HG02642 (cell line): ENCODE measurements at regions not wholly inside any gene's neighbourhood (a gene's known extent, or its start where the extent isn't known, plus 50 kb on each side); places are given as distances from the start of the nearest gene placed in this dataset.
"Not testable (repeated sequence)": the region's sequence is repeated elsewhere in the genome, so short reads cannot be mapped to it uniquely, and the experiment has no call there.

Experiments
- ATAC-seq: cut with Tn5 transposase; IDR thresholded peaks from one replicate; pipeline ENCODE4 v1.9.1; 2021; ENCODE audit warnings: mild to moderate bottlenecking; ENCODE audit not compliant: unreplicated experiment, poor library complexity

DNA sequence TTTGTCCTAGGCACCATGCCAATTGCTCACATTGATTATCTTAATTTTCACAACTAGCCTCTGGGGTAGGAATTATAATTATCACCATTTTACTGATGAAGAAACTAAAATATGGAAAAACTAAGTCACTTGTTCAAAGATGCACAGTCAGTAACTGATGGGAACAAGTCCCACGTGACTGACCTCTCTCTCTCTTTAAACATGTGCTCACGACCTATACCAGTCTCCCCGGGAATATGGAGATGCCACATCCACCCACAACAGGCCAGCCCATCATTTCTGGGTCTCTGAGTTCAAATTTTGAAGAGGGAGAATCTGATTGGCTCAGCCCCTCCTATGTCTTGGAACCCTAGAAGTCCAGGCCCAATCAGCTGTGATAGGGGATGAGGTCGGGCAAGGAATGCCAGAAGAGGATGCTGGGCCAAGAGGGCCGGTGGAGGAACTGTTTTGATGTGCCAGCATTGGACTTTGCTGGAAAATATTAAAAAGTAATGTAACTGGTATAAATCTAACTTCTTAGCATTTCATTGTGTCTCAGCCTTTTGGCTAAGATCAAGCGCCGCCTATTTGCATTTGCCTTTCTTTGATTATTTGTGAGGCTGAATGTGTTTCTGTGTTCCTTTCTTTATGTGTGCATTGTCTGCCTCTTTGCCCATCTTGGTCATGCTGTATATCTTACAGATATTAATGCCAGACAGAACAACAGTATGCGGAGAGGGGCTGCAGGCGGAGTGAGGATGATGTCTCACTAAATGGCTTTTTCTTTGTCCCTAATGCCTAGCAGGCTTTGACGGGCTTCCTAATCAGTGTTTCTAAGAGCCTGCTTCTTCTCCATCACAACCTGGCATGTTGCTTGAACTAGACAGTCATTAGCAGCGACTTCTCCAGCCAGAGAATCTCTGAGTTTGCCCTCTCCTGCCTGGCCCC, 126.6 kb downstream of the VEGFA start:
- ATAC-seq, result no peak

DNA sequence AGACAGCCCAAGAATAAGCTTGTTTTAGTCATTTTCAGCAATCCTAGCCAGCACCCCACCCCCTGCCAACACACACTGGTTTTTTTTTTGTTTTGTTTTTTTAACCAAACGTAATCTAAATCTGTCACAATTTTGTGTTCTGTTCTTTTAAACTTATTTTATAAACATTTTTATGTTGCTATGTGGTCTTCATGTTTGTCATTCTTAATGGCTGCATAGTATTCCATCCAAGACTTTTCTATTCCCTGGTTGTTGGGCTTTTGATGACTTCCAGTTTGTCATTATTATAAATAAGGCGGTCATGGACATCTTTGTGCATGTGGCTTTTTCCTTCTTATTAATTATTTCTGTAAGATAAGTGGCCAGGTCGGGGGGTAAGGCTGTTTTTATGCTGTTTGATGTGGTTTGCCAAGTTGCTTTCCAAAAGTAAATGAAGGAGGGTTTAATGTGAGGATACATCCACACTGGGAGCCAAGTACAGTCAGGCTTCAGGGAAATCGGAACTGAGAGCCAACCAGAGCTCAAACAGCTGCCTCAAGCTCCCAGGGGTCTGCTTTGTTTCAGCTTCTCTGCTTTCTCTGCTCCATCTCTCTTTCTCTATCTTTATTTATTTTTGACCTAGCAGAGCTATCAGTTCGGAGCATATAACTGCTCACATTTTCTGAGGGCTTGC, 125.8 kb downstream of the VEGFA start:
- no peak for ATAC-seq

DNA sequence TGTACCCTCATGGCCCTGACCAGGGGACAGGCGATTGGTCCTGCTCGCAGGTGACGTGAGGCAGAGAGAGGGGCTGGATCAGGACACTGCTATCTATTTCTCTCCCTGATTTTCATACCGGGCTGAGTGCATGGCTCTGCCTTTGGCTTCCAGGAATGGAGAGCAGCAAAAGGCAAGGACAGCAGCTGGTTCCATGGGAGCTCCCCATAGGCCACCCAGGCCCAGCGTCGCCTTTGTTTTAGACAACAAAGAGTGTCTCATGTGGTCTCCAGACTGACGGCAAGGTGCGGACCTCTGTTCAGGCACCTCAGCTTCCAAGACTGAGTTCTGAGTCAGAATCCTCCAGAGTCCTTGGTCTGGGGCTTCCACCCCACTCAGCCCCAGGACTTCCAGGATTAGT, 123.1 kb downstream of the VEGFA start:
- ATAC-seq, result no peak

DNA sequence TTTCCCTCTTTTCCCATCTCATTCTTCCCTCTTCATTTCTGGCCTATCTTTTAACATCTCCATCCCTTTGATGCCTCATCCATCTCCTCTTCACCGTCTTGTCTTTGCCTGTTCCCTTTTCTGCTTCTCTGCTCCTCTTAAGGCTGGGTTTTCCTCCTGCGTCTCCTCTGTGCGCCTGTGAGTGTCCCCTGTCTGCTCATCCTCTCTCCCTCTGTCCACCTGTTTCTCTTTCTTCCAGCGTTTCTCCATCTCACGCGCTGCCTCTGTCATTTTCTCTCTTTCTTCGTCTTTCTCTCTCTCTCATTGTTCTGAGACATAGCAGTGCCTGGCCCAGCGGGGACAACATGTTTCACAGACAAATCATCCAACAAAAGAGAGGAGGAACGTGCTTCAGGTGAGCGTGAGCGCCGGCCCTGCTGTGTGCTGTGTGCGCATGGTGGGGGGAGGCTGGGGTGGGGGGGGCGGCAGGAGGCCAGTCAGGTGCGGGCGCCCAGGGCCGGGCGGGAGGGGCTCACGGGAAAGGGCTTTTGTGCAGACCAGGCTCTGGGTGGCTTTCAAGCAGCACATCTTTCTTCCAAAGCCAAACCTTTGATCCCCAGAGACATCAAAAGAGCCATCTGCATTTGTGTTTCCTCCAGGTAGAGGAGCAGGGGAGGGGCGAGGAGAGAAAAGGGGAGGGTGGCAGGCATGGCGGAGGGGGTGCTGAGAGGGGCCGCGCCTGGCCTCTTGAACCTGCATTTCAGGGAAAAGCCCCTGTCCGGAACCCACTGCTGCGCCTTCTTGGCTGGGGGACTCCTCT, 121.3 kb downstream of the VEGFA start:
- ATAC-seq, result no peak

DNA sequence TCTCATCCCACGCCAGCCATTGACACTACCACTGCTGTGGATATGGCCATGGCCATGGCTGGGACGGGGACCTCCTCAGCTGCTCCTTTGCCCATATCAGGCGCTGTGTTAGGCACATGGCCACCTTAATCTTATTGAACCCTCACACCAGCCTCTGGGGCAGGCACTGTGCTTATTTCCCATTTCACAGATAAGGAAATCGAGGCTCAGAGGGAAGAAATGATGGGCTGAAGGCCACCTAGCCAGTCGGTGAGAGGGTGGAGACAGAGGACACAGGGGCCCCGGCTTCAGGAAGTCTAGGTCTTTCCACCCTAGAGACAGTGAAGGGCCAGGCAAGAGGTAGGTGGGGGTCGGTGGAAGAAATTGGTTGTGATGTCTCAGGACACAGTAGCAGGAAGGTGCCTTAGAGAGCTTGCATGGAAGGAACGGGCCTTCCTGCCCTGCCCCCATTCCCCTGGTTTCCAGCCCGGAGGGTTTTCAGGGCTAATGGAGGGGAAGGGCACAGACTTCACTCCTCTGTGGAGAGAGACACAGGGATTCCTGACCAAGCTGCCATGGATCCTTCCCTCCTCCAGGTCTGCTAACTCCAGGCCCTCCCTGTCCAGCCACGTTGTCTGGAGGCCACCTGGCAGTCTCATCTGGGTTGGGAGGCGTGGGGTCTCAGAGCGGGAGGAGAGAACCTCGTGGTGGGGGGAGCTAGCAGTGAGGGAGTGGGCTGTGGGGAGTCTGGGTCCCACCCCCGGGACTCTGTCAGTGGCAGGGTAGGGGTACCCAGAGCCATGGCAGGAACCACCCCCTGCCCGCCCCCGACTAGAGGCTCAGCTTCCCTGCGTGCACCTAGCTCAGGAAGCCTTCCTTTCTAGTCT, 120.4 kb downstream of the VEGFA start:
- no peak for ATAC-seq

DNA sequence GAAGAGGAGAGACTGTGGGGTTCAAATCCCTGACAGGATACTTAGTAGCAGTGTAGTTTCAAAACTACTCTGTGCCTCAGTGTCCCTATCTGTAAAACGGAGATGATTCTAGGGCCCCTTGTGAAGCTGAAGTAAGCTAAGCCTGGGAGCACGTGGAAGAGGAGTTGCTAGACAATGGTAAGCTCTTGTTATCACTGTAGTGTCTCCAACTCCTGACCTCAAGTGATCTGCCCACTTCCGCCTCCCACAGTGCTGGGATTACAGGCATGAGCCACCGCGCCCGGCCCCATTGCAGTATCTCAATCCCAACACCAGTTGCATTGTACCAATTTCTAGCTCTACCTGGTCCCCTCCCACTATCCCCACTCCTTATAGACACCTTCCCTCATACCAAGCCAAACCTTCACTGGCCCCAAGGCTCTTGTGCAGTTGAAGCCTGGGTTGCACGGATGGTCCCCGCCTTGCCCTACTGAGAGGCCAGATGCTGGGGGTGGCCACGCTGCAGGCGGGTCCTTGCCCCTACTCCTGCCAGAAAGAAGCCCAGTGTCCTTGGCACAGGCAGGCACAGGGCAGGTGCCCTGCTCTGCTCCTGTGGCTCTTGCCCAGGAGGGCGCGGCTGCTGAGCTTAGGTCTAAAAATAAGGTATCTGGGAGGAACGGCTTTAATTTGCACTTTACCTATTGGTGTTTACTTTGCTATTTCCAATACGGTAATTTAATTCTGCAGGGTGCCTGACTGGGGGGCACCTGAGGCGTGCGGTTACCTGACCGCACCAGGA, 118.1 kb downstream of the VEGFA start:
- ATAC-seq, result no peak

DNA sequence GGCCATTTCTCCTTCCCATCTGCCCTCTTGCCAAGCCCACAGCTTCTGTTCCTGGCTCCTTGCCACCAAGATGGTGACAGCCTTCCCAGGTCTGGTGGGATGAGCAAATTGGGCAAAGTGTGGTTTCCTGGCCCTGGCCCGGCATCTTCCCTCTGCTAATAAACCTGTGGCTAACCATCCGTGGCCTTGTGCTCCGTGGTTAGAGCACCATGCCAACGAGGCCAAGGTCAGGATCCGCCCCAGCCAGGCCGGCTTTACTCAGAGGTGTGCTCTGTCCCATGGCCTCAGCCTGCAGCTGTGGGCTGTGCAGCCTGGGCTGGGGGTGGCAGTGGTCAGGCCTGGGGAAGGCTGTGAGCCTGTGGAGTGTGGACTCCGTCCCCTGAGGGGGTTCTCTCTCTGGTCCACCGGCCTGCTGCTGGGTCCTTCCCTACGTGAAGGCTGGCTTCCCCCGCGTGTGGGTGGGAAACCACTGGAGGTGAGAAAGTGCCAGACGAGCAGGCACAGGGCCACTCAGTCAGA, 117.4 kb downstream of the VEGFA start:
- no peak for ATAC-seq

DNA sequence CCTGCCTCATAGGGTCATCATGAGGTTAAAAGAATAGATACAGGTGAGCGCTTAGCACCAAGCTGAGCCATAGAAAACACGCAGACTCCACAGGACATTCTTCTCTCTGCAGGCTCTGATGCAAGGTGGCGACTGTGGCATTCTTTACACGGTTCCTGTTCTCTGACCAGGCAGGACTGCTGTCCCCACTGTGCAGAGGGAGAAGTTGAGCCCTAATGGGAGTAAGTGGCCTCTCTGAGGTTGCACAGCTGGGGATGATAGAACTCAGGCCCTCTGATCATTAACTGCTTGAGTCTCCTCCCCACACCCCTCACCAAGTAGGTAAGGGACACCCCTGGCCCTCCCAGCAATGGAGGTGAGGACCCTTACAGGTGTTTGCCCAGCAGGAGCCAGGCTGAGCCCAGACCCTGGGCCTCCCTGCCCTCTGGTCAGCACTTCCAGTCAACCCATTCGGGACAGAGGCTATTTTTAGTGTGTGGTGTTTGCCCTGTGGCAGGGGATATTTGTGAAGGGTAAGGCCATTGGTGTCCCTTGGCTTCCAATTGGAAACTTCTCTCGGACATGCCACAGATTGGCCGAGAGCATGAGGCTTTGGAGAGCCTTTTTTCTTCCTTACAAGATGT, 116.8 kb downstream of the VEGFA start:
- ATAC-seq, result no peak

DNA sequence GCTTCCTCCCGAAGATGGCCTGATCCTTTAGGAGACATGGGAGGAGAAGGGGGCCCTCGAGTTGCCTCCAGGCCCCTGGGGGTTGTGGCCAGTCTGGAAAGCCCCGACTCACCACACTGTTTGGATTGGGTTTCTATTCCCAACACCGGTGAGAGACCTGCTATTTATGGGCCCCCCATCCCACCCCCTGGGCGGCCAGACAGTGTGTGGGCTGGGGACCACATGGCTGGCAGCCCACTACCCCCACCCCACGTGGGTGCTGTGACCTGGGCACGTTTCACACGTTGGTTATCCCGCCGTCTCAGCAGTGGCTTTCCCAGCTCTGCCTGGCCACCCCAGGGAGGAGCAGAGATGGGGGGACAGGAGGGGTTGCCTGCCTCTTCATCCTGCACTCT, 116.1 kb downstream of the VEGFA start:
- ATAC-seq, result no peak

DNA sequence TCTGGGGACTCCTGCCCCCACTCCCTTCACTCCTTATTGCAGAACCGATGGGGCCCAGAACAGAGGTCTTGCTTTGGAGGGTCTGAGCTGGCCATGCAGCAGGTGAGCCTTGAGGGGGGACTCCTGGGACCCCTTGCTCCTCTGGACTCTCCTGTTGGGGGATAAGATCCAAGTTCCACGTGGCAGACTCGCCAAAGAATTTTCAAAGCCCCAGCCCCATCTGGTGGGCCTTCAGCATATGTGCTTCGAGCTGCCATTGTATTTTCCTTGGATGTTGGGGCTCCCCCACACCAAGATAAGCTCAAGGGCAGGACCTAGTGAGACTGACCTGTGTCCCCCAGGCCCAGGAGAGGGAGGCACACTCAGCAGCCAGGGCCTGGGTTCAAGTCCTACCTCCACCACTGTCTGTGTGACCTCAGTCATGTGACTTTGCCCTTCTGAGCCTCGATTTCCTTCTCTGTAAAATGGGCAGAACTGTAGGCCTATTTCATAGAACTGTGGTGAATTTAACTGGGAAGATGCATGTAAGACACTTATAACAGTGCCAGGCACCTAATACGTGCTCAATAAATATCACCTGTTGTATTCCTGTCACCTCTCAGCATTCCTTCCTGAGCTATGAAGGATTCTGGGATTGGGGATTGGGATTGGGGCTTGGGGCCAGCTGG, 115.5 kb downstream of the VEGFA start:
- no peak for ATAC-seq

DNA sequence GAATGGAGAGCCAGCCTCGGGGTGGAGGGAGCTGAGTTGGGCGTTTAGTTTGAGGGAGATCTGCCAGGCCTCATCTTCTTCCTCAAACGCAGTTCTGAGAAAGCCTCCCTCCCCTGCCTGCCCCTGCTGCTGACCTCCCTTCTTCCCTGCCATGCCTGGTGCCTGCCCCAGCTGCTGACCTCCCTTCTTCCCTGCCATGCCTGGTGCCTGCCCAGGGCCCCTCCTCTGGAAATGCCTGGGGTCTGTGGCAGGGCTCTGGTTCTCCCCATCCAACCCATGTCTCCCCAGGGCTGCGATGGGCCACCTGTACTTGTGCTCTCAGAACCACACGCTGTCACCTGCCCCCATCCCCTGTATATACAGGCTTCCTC, 114.6 kb downstream of the VEGFA start:
- no peak for ATAC-seq

DNA sequence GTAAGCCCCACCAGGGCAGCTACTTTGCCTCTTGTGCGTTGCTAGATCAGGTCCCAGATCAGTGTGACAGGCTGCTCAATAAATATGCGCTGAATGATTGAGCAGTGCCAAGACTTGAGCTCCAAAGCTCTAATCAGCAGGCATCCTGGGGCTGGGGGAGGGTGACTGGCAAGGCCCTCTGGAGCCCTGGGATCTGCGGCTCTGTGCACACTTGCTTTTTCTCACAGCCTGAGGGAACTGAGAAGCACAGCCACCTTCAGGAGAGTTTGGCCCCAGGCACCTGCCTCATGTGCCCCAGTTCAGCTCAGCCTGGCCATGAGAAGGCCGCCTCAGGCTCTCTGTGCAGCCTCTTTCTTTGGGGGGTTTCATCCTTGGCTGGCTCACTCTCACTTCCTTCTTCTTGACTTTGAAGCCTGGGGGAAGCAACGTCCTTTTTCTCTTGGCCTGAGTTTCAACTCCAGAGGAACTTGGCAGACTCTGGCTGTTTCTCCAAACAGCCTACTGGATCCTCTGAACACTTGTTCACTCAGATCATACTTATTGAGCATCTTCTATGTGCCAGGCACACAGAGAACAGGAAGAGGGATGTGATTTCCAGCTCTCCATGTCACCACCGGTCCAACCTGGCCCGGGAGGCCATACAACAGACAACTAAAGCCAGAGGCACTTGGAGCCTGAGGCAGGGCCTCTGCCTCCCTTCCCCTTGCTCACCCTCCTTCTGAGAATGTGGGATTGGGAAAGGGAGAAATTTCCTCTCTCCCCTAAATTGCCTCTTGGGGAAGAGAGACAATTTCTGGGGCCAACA, 114.0 kb downstream of the VEGFA start:
- no peak for ATAC-seq

DNA sequence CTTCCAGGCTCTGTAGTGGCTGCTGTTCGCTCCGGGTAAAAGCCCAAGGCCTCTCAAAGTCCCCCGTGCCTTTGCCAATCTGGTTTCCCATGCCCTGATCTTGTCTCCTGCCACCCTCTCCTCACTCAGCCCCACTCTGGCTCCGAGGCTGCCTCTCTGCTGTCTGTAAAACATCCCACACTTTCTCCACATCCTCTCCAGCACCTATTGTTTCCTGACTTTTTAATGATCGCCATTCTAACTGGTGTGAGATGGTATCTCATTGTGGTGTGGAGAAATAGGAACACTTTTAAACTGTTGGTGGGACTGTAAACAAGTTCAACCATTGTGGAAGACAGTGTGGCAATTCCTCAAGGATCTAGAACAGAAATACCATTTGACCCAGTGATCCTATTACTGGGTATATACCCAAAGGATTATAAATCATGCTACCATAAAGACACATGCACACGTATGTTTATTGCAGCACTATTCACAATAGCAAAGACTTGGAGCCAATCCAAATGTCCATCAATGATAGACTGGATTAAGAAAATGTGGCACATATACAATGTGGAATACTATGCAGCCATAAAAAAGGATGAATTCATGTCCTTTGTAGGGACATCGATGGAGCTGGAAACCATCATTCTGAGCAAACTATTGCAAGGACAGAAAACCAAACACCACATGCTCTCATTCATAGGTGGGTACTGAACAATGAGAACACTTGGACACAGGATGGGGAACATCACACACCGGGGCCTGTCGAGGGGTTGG, 112.9 kb downstream of the VEGFA start:
- ATAC-seq, result not testable (repeated sequence)

DNA sequence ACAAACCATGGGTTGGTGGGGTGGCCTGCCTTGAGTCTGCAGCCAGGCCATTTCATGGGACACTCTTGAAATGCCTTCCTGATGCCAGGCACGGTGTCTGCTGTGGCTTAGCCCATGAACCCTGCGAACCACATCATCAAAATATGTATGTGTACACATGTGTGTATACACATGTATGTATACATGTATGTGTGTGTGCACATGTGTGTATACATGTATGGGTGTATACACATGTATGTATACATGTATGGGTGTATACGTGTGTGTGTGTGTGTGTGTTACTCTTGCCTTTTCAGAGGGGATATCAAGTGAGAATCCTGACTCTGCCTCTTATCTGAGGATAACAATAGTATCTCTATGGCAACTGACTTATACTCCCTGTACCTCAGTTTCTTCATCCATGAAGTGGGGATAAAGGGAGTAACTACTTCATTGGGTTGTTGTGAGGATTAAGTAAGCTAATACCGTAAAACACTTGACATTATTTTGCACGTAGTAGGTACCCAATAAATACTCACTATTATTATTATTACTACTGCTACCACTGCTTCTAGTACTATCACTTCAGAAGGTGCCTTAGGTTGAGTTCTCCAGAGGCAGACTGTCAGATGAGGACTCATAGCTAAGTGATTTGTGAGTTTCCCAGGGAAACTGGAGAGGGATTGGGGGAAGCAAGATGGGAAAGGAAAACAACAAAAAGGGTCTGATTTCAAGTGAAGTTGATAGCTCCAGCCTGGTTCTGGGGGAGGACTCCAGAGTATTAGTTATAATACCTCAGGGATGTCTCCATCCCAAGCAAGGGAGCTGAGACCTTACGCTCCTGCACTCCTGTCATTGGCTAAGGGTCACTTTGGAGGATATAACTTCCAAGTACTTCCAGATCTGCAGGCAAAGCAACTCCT, 110.5 kb downstream of the VEGFA start:
- ATAC-seq, result no peak

DNA sequence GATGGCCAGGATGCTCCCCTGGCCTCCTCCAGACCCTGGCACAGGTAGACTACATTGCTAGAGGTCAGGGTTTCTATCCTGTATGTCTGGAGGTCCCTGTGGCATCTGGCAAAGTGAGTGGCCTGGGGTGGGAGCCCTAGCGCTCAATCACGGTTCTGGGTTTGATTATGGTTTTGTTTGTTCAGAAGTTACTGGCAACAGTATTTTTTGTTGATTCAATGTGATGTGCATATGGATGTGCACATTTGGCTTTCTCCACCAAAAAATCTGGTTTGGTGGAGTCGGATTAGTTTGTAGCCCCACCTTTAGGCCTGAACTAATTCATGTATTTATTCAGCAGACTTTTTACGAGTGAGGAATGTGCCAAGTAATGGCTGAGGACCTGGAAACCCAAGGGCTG, 109.7 kb downstream of the VEGFA start:
- ATAC-seq, result no peak
